CD4-positive, alpha-beta T cell treated with Interleukin-1 beta for 1 hour (primary cell): ENCODE measurements at regions not wholly inside any gene's neighbourhood (a gene's known extent, or its start where the extent isn't known, plus 50 kb on each side); places are given as distances from the start of the nearest gene placed in this dataset.

Experiments
- DNase-seq, 2 donors: peaks; one replicate each; pipeline ENCODE4 v3.0.0-alpha.2; 2020 to 2022

- no peak for DNase-seq
These were observed 266.3 kb downstream of the FBXW7 start for GRCh38 chr4:152269448-152270191.

- no peak for DNase-seq
These were observed 268.1 kb downstream of the FBXW7 start for GRCh38 chr4:152267811-152268210.

- DNase-seq, result no peak
These were observed 268.9 kb downstream of the FBXW7 start for GRCh38 chr4:152266831-152267480.

GRCh38 chr4:152265149-152265621 lies 270.7 kb downstream of the FBXW7 start:
- no peak for DNase-seq

- no peak for DNase-seq
These were observed 271.8 kb downstream of the FBXW7 start for GRCh38 chr4:152264106-152264505.

- no peak for DNase-seq
These were observed 276.0 kb downstream of the FBXW7 start for GRCh38 chr4:152259866-152260265.

GRCh38 chr4:152258804-152259708 lies 276.8 kb downstream of the FBXW7 start:
- DNase-seq, result no peak

- DNase-seq, result no peak
These were observed 277.5 kb downstream of the FBXW7 start for GRCh38 chr4:152258391-152258790.

GRCh38 chr4:152257601-152258066 lies 278.3 kb downstream of the FBXW7 start:
- DNase-seq, result no peak

GRCh38 chr4:152256996-152257395 lies 278.9 kb downstream of the FBXW7 start:
- no peak for DNase-seq

- DNase-seq, result peak; percentile 47 to 60
These were observed 280.5 kb downstream of the FBXW7 start for GRCh38 chr4:152255437-152255836.

GRCh38 chr4:152248347-152248746 lies 287.5 kb downstream of the FBXW7 start:
- no peak for DNase-seq

GRCh38 chr4:152247271-152247975 lies 288.5 kb downstream of the FBXW7 start:
- no peak for DNase-seq

GRCh38 chr4:152246659-152247058 lies 289.2 kb downstream of the FBXW7 start:
- peak in 1 of 2 donors; percentile 19 for DNase-seq

GRCh38 chr4:152245680-152246079 lies 290.2 kb downstream of the FBXW7 start:
- no peak for DNase-seq

- DNase-seq, result no peak
These were observed 291.2 kb downstream of the FBXW7 start for GRCh38 chr4:152244659-152245058.

- no peak for DNase-seq
These were observed 291.8 kb downstream of the FBXW7 start for GRCh38 chr4:152243896-152244595.

GRCh38 chr4:152243206-152243605 lies 292.7 kb downstream of the FBXW7 start:
- no peak for DNase-seq

GRCh38 chr4:152240232-152240631 lies 295.7 kb downstream of the FBXW7 start:
- DNase-seq, result no peak

GRCh38 chr4:152239216-152239615 lies 296.7 kb downstream of the FBXW7 start:
- DNase-seq, result no peak

GRCh38 chr4:152236519-152237056 lies 299.3 kb downstream of the FBXW7 start:
- DNase-seq, result no peak

GRCh38 chr4:152235718-152236117 lies 300.2 kb downstream of the FBXW7 start:
- no peak for DNase-seq
